Uterus (tissue), 3 donors: ENCODE measurements at regions not wholly inside any gene's neighbourhood (a gene's known extent, or its start where the extent isn't known, plus 50 kb on each side); places are given as distances from the start of the nearest gene placed in this dataset.
"Not testable (repeated sequence)": the region's sequence is repeated elsewhere in the genome, so short reads cannot be mapped to it uniquely, and the experiment has no call there.

Source experiments
- DNase-seq, 2 donors: peaks; one replicate each; pipeline ENCODE4 v3.0.0-alpha.2; 2019 to 2020
- H3K27ac ChIP-seq, 2 donors: fragments of 200-600 bp; sonication (generic); 1 replicate in 1 of 2; 2 replicates in 1 of 2; pipeline ENCODE4 v1.5.1; 2016 to 2018
- H3K27me3 ChIP-seq, 2 donors: fragments of 200-600 bp; sonication (generic); one replicate each; pipeline ENCODE4 v1.5.1; 2018 to 2019; ENCODE audit warnings: control low read depth in 1 of 2
- H3K36me3 ChIP-seq, 2 donors: fragments of 200-600 bp; sonication (generic); one replicate each; pipeline ENCODE4 v1.5.1; 2019; ENCODE audit warnings: control low read depth in 1 of 2
- H3K4me1 ChIP-seq, 2 donors: fragments of 200-600 bp; sonication (generic); one replicate each; pipeline ENCODE4 v1.5.1; 2018 to 2019; ENCODE audit warnings: control low read depth in 1 of 2
- H3K4me3 ChIP-seq, 2 donors: fragments of 200-600 bp; sonication (generic); 1 replicate in 1 of 2; 2 replicates in 1 of 2; pipeline ENCODE4 v1.5.1; 2018 to 2019; ENCODE audit warnings: mild to moderate bottlenecking in 1 of 2
- H3K9me3 ChIP-seq, 2 donors: fragments of 200-600 bp; sonication (generic); one replicate each; pipeline ENCODE4 v1.5.1; 2019; ENCODE audit warnings: control low read depth in 1 of 2
- CTCF ChIP-seq, 4 experiments: fragments of 200-600 bp in 2 of 4; fragments of 450-650 bp in 2 of 4; sonication (generic) in 2 of 4; IDR thresholded peaks; one replicate each; pipeline ENCODE4 v1.5.1; 2016 to 2019; ENCODE audit warnings: antibody characterized with exemption in 4 of 4, mild to moderate bottlenecking in 2 of 4, moderate library complexity in 1 of 4
- POLR2A ChIP-seq, 2 donors: fragments of 450-650 bp; IDR thresholded peaks; one replicate each; pipeline ENCODE4 v1.6.1; 2016; ENCODE audit warnings: antibody characterized with exemption in 2 of 2, mild to moderate bottlenecking in 1 of 2, moderate library complexity in 1 of 2
- intact Hi-C: fragments of 100-400 bp; cut with DNase I; formaldehyde crosslinking; loops from one replicate; pipeline ENCODE4 v1.15.1; 2023; ENCODE audit warnings: low total_unique reads
- donor health status: DM: yes; HTN: yes; CAD: no.

DNA sequence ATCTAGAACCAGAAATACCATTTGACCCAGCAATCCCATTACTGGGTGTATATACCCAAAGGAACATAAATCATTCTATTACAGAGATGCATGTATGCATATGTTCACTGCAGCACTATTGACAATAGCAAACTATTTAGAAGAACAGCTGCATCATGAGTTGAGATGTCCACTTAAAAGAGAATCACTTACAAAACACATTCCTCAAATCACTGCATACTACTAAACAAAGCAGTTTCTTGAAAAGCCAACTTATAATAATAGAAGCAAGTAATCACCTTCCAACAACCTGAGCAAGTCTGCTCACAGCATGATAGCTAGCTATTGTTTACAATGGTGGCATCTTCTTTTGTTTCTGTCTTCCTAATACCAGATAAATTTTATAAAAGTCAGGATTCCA is 454.7 kb upstream of the ADAMTS9 start:
- H3K27ac ChIP-seq: no peak overlapping the region
- intact Hi-C loops: no loop called here
- H3K9me3 ChIP-seq: no peaks in the 10 kb centered on the region
- no peaks in the 10 kb centered on the region for H3K27me3 ChIP-seq
- no peaks in the 10 kb centered on the region for H3K36me3 ChIP-seq
- H3K4me1 ChIP-seq: no peaks in the 10 kb centered on the region
- no peak overlapping the region for H3K4me3 ChIP-seq
- no peak for DNase-seq
- no peak for TF ChIP-seq POLR2A (IDR thresholded peaks at IDR 0.05)
- no peak for TF ChIP-seq CTCF (IDR thresholded peaks at IDR 0.05)

GRCh38 chr3:65138556-65138955 is 450.8 kb upstream of the ADAMTS9 start:
- intact Hi-C loops: no loop called here
- Histone ChIP-seq H3K27me3 (no peaks in the 10 kb centered on the region), H3K4me1 (no peaks in the 10 kb centered on the region), H3K36me3 (no peaks in the 10 kb centered on the region), H3K4me3 (no peak overlapping the region), H3K27ac (no peak overlapping the region), H3K9me3 (no peaks in the 10 kb centered on the region)
- DNase-seq: no peak
- no peak for TF ChIP-seq POLR2A (IDR thresholded peaks at IDR 0.05)
- TF ChIP-seq CTCF (IDR thresholded peaks at IDR 0.05): no peak

DNA sequence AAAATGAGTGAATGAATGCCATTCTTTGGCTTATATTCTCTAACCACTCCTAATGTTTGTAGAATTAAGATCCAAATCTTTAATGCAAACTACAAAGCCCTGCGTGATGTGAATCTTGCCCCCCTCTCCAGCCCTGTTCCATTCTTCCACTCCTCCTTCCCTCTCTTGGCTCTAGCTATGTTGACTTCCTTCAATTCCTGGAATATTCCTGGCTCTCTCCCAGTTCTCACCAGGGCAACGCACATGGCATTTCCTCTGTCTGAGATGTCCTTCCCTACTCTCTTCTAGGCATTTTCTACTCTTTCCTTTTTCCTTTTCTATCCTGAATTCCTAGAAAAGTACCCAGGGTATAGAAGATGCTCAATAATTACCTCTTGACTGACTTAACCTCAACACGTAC is 446.0 kb upstream of the ADAMTS9 start:
- H3K4me3 ChIP-seq, H3K27ac ChIP-seq, DNase-seq, H3K36me3 ChIP-seq, H3K27me3 ChIP-seq, intact Hi-C loops, H3K4me1 ChIP-seq, H3K9me3 ChIP-seq: not testable (repeated sequence)

GRCh38 chr3:65130782-65131181 is 443.0 kb upstream of the ADAMTS9 start:
- no peaks in the 10 kb centered on the region for H3K4me1 ChIP-seq
- no peak overlapping the region for H3K27ac ChIP-seq
- H3K4me3 ChIP-seq: no peak overlapping the region
- intact Hi-C loops: no loop called here
- TF ChIP-seq CTCF (IDR thresholded peaks at IDR 0.05) (no peak), POLR2A (IDR thresholded peaks at IDR 0.05) (no peak)
- no peaks in the 10 kb centered on the region for H3K9me3 ChIP-seq
- no peaks in the 10 kb centered on the region for H3K36me3 ChIP-seq
- DNase-seq: no peak
- H3K27me3 ChIP-seq: no peaks in the 10 kb centered on the region

DNA sequence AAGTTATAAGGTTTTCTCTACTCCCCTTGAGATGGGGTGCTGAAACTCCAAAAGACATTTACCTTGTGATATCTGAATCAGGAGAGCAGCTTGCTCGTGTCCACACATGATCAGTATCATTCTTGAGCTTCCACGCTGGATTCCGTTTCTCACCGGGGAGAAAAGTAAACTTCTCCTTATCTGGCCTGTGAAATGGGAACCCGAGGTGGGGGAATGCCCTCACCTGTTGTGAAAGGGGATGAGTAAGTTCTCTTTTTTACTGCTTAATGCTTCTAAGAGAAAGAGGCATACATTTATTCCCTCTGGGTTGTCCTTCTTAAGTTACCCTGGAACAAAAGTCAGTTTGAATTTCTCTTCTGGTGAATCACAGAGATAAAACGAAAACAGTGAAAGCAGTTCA is 440.5 kb upstream of the ADAMTS9 start:
- no peaks in the 10 kb centered on the region for H3K4me1 ChIP-seq
- H3K36me3 ChIP-seq: no peaks in the 10 kb centered on the region
- DNase-seq: no peak
- H3K27ac ChIP-seq: no peak overlapping the region
- no peaks in the 10 kb centered on the region for H3K27me3 ChIP-seq
- intact Hi-C loops: no loop called here
- no peak overlapping the region for H3K4me3 ChIP-seq
- TF ChIP-seq CTCF (IDR thresholded peaks at IDR 0.05) (no peak), POLR2A (IDR thresholded peaks at IDR 0.05) (no peak)
- H3K9me3 ChIP-seq: no peaks in the 10 kb centered on the region
